Activated CD8-positive, alpha-beta T cell treated with anti-CD3 and anti-CD28 coated beads for 36 hours (primary cell): ENCODE measurements at regions not wholly inside any gene's neighbourhood (a gene's known extent, or its start where the extent isn't known, plus 50 kb on each side); places are given as distances from the start of the nearest gene placed in this dataset.
"Not testable (repeated sequence)": the region's sequence is repeated elsewhere in the genome, so short reads cannot be mapped to it uniquely, and the experiment has no call there.

ENCODE experiments used
- ATAC-seq: fragments of 200-7000 bp; cut with Tn5 transposase; one replicate; pipeline ENCODE4 v1.10.0; 2021; ENCODE audit warnings: mild to moderate bottlenecking, moderate library complexity
- CTCF ChIA-PET: fragments of 350-600 bp; sonication (Branson Sonifier 250); formaldehyde crosslinking; loops from one replicate; lab custom pipeline; 2021; ENCODE audit warnings: antibody characterized with exemption; lab: Charles Lee
- POLR2A ChIA-PET: fragments of 350-600 bp; sonication (Branson Sonifier 250); formaldehyde crosslinking; loops from one replicate; lab custom pipeline; 2021; ENCODE audit warnings: antibody characterized with exemption; lab: Charles Lee
- DNase-seq: peaks from one replicate; pipeline ENCODE4 v3.0.0-alpha.2; 2020
- H3K27ac Mint-ChIP-seq: one replicate; pipeline ENCODE4 v1.8.0; 2021; ENCODE audit warnings: mild to moderate bottlenecking, mixed read lengths
- H3K27me3 Mint-ChIP-seq: one replicate; pipeline ENCODE4 v1.8.0; 2021; ENCODE audit warnings: mixed read lengths
- H3K36me3 Mint-ChIP-seq: one replicate; pipeline ENCODE4 v1.8.0; 2021; ENCODE audit warnings: low read depth, mixed read lengths
- H3K4me1 Mint-ChIP-seq: one replicate; pipeline ENCODE4 v1.8.0; 2021; ENCODE audit warnings: low read depth, mixed read lengths
- H3K4me3 Mint-ChIP-seq: one replicate; pipeline ENCODE4 v1.8.0; 2021; ENCODE audit warnings: mild to moderate bottlenecking, moderate library complexity, mixed read lengths
- H3K9me3 Mint-ChIP-seq: one replicate; pipeline ENCODE4 v1.8.0; 2021; ENCODE audit warnings: mixed read lengths
- CTCF ChIP-seq: fragments of 200-600 bp; IDR thresholded peaks from one replicate; pipeline ENCODE4 v1.8.0; 2022; ENCODE audit warnings: antibody characterized with exemption, mild to moderate bottlenecking
- intact Hi-C: fragments of 100-400 bp; cut with micrococcal nuclease; formaldehyde crosslinking; loops from one replicate; pipeline ENCODE4 v1.10.0; 2022

DNA sequence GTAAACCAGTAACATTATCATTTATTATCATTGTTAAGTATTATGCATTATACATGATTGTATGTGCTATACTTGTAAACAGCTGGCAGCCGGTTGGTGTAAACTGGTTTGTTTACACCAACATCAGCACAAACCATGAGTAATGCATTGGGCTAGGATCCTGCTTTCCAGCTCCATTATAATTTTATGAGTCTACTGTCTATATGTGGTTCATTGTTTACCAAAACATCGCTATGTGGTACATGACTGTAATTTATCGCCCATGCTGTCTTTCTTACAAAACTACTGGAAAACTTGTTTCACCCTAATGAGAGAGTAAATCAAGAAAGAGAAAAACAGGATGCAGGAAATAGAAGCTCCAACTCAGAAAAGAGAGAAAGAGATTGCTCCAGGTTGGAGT is 224.8 kb upstream of the CBLB start:
- CTCF ChIA-PET: interaction anchor here (0.9 kb wide), 1 partner anchor 82 kb away, joined by 3 read pairs; no protein-coding TSS in a partner anchor

DNA sequence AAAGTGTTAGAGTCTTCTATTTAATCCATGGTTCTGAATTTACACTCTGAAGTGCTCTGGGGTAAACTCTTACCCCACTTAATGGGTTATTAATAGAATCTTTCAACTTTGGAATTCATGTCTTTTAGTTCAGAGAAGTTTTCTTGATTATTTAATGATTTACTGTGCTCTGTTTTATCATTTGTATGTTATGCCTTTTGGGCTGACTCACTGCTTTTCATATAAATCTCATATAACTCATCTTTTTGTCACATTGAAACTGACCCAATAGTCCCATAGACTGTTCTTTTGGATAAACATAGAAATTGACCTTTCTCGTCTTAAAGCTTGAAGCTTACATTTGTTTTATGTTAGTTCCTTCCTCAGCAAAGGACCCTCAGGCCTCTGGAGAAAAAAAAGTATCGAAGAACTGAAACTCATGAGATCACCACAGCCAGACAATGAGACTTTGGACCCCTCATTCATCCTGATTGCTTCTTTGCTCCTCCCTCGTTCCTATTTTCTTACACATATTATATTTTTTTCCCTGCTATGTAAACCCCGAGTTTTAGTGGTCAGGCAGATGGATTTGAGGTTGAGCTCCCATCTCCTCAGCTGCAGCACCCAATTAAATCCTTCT is 229.1 kb upstream of the CBLB start:
- H3K36me3 Mint-ChIP-seq: peaks cover 9% of the 10 kb centered on the region
- no peaks in the 10 kb centered on the region for H3K27me3 Mint-ChIP-seq
- no peak overlapping the region for H3K27ac Mint-ChIP-seq
- ATAC-seq: no peak
- H3K4me1 Mint-ChIP-seq: peaks cover 6% of the 10 kb centered on the region
- DNase-seq: no peak
- TF ChIP-seq CTCF: no peak
- CTCF ChIA-PET: interaction anchor here (0.6 kb wide), 1 partner anchor 538 kb away, joined by 3 read pairs; no protein-coding TSS in a partner anchor
- H3K9me3 Mint-ChIP-seq: peaks cover 29% of the 10 kb centered on the region
- intact Hi-C loops: no loop called here
- POLR2A ChIA-PET: interaction anchor here (0.6 to 1.2 kb wide), 3 partner anchors 9 to 238 kb away, joined by 3 read pairs; no protein-coding TSS in a partner anchor
- H3K4me3 Mint-ChIP-seq: no peak overlapping the region

More for the DNA sequence above, 224.8 kb upstream of the CBLB start:
- ATAC-seq: no peak
- Mint-ChIP-seq H3K27me3 (no peaks in the 10 kb centered on the region), H3K9me3 (peaks cover 3% of the 10 kb centered on the region), H3K27ac (no peak overlapping the region), H3K4me3 (no peak overlapping the region), H3K4me1 (peaks cover 10% of the 10 kb centered on the region), H3K36me3 (no peaks in the 10 kb centered on the region)
- TF ChIP-seq CTCF: no peak
- intact Hi-C loops: no loop called here
- no peak for DNase-seq
- POLR2A ChIA-PET: interaction anchor here (1.0 to 1.1 kb wide), 2 partner anchors 27 to 270 kb away, joined by 3 read pairs; no protein-coding TSS in a partner anchor

GRCh38 chr3:106103383-106103782 is 234.6 kb upstream of the CBLB start:
- no peak for TF ChIP-seq CTCF
- no peaks in the 10 kb centered on the region for H3K4me1 Mint-ChIP-seq
- ATAC-seq (no peak), DNase-seq (no peak)
- H3K27ac Mint-ChIP-seq: no peak overlapping the region
- POLR2A ChIA-PET: no interaction called here
- CTCF ChIA-PET: no interaction called here
- H3K27me3 Mint-ChIP-seq: no peaks in the 10 kb centered on the region
- intact Hi-C loops: no loop called here
- no peak overlapping the region for H3K4me3 Mint-ChIP-seq
- H3K36me3 Mint-ChIP-seq: peaks cover 12% of the 10 kb centered on the region
- H3K9me3 Mint-ChIP-seq: peaks cover 34% of the 10 kb centered on the region

DNA sequence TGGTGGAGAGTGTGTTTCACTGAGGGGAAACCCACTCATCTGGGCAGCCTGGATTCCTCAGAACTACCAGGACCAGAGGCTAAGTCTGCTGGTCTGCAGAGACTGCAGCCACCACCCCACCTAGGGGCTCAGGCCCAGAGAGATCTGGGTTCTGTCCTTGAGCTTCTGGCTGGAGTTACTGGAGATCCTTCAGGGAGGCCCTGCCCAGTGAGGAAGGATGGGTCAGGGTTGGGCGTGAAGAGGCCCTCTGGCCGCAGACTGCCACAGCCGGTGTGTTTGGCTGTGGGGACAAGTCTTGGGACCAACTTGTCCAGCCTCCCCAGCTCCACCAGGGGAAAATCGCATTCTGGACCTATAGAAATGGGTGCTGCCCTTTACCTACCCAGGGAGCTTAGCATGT is 235.3 kb upstream of the CBLB start:
- ChIA-PET POLR2A (no interaction called here), CTCF (no interaction called here)
- Mint-ChIP-seq H3K27ac (no peak overlapping the region), H3K9me3 (peaks cover 31% of the 10 kb centered on the region), H3K27me3 (no peaks in the 10 kb centered on the region), H3K4me3 (no peak overlapping the region), H3K4me1 (peaks cover 4% of the 10 kb centered on the region), H3K36me3 (peaks cover 12% of the 10 kb centered on the region)
- DNase-seq: no peak
- intact Hi-C loops: no loop called here
- no peak for ATAC-seq
- no peak for TF ChIP-seq CTCF

DNA sequence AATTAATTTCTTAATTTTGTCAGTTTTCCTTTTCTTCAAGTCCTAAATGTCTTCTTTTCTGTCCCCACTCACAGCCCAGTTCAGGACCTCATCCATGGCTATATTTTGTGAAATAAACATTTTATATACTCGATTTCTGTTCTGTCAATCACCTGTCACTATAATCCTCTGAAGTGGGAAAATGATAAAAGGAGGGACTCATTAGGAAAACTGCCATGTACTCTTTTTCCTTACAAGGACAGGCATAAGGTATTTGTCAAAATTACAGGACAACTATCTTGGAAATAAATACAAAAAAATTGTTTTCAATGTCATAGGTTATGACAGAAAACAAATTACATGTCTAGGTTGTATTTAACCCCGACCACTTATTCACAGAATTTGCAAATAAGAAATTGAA is 240.1 kb upstream of the CBLB start:
- H3K36me3 Mint-ChIP-seq: no peaks in the 10 kb centered on the region
- DNase-seq: no peak
- POLR2A ChIA-PET: no interaction called here
- no peaks in the 10 kb centered on the region for H3K27me3 Mint-ChIP-seq
- CTCF ChIA-PET: no interaction called here
- H3K27ac Mint-ChIP-seq: no peak overlapping the region
- H3K4me1 Mint-ChIP-seq: peaks cover 10% of the 10 kb centered on the region
- H3K4me3 Mint-ChIP-seq: no peak overlapping the region
- no peak for TF ChIP-seq CTCF
- intact Hi-C loops: no loop called here
- H3K9me3 Mint-ChIP-seq: no peaks in the 10 kb centered on the region
- no peak for ATAC-seq

DNA sequence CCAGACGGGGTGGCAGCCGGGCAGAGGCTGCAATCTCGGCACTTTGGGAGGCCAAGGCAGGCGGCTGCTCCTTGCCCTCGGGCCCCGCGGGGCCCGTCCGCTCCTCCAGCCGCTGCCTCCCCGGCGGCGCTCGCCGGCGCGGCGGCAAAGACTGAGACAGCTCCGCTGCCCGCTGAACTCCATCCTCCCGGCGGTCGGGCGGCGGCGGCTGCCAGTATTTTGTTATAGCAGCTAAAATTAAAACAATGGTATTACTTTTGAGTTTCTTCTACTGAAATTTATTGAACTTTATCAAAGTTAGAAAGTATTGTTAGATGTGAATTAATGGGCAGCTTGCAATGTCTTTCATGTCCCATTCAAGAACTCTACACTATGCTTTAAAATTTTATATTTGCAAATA is 243.7 kb upstream of the CBLB start:
- ATAC-seq, H3K9me3 Mint-ChIP-seq, H3K27me3 Mint-ChIP-seq, intact Hi-C loops, CTCF ChIA-PET, H3K27ac Mint-ChIP-seq, H3K4me3 Mint-ChIP-seq, DNase-seq, H3K36me3 Mint-ChIP-seq, H3K4me1 Mint-ChIP-seq: not testable (repeated sequence)
- POLR2A ChIA-PET: interaction anchor here (0.6 kb wide), 1 partner anchor 572 kb away, joined by 5 read pairs; no protein-coding TSS in a partner anchor
